Subcutaneous abdominal adipose tissue (tissue), 5 donors: ENCODE measurements at regions not wholly inside any gene's neighbourhood (a gene's known extent, or its start where the extent isn't known, plus 50 kb on each side); places are given as distances from the start of the nearest gene placed in this dataset.

Experiments
- H3K27ac ChIP-seq: one replicate; pipeline ENCODE4 v1.7.0; 2013; ENCODE audit warnings: low read depth, mild to moderate bottlenecking, inconsistent platforms, low read length, moderate library complexity
- H3K27me3 ChIP-seq, 5 donors: one replicate each; pipeline ENCODE4 v1.7.0; 2013; ENCODE audit warnings: low read length in 5 of 5, inconsistent platforms in 1 of 5; ENCODE audit not compliant: control insufficient read depth in 5 of 5, insufficient read depth in 4 of 5
- H3K36me3 ChIP-seq, 5 donors: one replicate each; pipeline ENCODE4 v1.7.0; 2013; ENCODE audit warnings: low read length in 5 of 5; ENCODE audit not compliant: control insufficient read depth in 5 of 5, insufficient read depth in 5 of 5
- H3K4me1 ChIP-seq, 5 donors: one replicate each; pipeline ENCODE4 v1.7.0; 2013; ENCODE audit warnings: low read length in 5 of 5, mild to moderate bottlenecking in 3 of 5, moderate library complexity in 1 of 5; ENCODE audit not compliant: control insufficient read depth in 5 of 5, insufficient read depth in 5 of 5
- H3K4me3 ChIP-seq, 5 donors: one replicate each; pipeline ENCODE4 v1.7.0; 2013; ENCODE audit warnings: low read length in 5 of 5, low read depth in 1 of 5
- H3K9ac ChIP-seq, 5 donors: one replicate each; pipeline ENCODE4 v1.7.0; 2013; ENCODE audit warnings: low read length in 5 of 5, mild to moderate bottlenecking in 4 of 5, moderate library complexity in 3 of 5
- H3K9me3 ChIP-seq, 5 donors: one replicate each; pipeline ENCODE4 v1.7.0; 2013; ENCODE audit warnings: low read length in 5 of 5; ENCODE audit not compliant: control insufficient read depth in 5 of 5
- donor health status: healthy.
- donor health status: healthy.
- donor health status: healthy.
- donor health status: healthy.
- donor health status: healthy.

GRCh38 chr21:41604583-41605041 lies 96.7 kb upstream of the TMPRSS2 start:
- H3K27me3 ChIP-seq = peaks cover 0 to 20% (median 16%) of the 10 kb centered on the region in 5 donors
- H3K27ac ChIP-seq = no peak overlapping the region
- no peaks in the 10 kb centered on the region for H3K36me3 ChIP-seq
- H3K9me3 ChIP-seq = no peaks in the 10 kb centered on the region
- H3K4me1 ChIP-seq = no peaks in the 10 kb centered on the region
- H3K9ac ChIP-seq = no peak overlapping the region
- no peak overlapping the region for H3K4me3 ChIP-seq

GRCh38 chr21:41603476-41603875 lies 95.5 kb upstream of the TMPRSS2 start:
- Histone ChIP-seq H3K27ac (no peak overlapping the region), H3K4me3 (no peak overlapping the region), H3K4me1 (no peaks in the 10 kb centered on the region), H3K27me3 (peaks cover 0 to 22% (median 19%) of the 10 kb centered on the region in 5 donors), H3K9ac (no peak overlapping the region), H3K36me3 (no peaks in the 10 kb centered on the region), H3K9me3 (no peaks in the 10 kb centered on the region)

- H3K27me3 ChIP-seq = peaks cover 0 to 26% (median 19%) of the 10 kb centered on the region in 5 donors
- H3K9ac ChIP-seq = no peak overlapping the region
- no peak overlapping the region for H3K27ac ChIP-seq
- H3K4me1 ChIP-seq = no peaks in the 10 kb centered on the region
- H3K9me3 ChIP-seq = no peaks in the 10 kb centered on the region
- H3K4me3 ChIP-seq = no peak overlapping the region
- H3K36me3 ChIP-seq = no peaks in the 10 kb centered on the region
These were observed 94.6 kb upstream of the TMPRSS2 start for GRCh38 chr21:41602531-41602930.

GRCh38 chr21:41601573-41602368 lies 93.8 kb upstream of the TMPRSS2 start:
- Histone ChIP-seq H3K27ac (no peak overlapping the region), H3K9me3 (no peaks in the 10 kb centered on the region), H3K9ac (no peak overlapping the region), H3K27me3 (peaks cover 0 to 24% (median 19%) of the 10 kb centered on the region in 5 donors), H3K36me3 (no peaks in the 10 kb centered on the region), H3K4me3 (no peak overlapping the region), H3K4me1 (no peaks in the 10 kb centered on the region)

- Histone ChIP-seq H3K9me3 (no peaks in the 10 kb centered on the region), H3K4me1 (no peaks in the 10 kb centered on the region), H3K27me3 (peaks cover 0 to 29% (median 19%) of the 10 kb centered on the region in 5 donors), H3K36me3 (no peaks in the 10 kb centered on the region), H3K9ac (no peak overlapping the region), H3K4me3 (no peak overlapping the region), H3K27ac (no peak overlapping the region)
These were observed 93.1 kb upstream of the TMPRSS2 start for GRCh38 chr21:41600961-41601572.

GRCh38 chr21:41600556-41600955 lies 92.6 kb upstream of the TMPRSS2 start:
- H3K9me3 ChIP-seq = no peaks in the 10 kb centered on the region
- H3K27me3 ChIP-seq = peaks cover 0 to 26% (median 16%) of the 10 kb centered on the region in 5 donors
- no peaks in the 10 kb centered on the region for H3K4me1 ChIP-seq
- no peaks in the 10 kb centered on the region for H3K36me3 ChIP-seq
- H3K4me3 ChIP-seq = no peak overlapping the region
- H3K9ac ChIP-seq = no peak overlapping the region
- H3K27ac ChIP-seq = no peak overlapping the region

DNA sequence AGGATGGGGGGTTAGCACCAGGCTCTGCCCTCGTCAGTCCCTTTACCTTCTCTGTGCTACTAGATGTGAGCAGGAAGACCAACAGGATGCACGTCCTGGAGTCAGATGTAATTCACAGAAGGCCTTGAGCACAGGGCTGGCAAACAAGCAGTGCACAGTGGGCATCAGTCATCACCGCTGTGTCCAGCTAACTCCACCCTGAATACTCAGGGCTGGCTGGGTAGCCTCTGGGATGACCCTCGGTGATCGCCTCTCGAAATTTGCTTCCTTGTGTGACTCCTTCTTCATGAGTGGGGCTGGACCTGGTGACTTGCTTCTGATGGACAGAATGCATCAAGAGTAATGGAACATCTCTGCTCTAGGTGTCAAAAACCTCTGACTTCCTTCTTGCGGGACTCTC lies 92.2 kb upstream of the TMPRSS2 start:
- H3K4me3 ChIP-seq = no peak overlapping the region
- peaks cover 0 to 21% (median 12%) of the 10 kb centered on the region in 5 donors for H3K27me3 ChIP-seq
- no peaks in the 10 kb centered on the region for H3K9me3 ChIP-seq
- no peak overlapping the region for H3K9ac ChIP-seq
- no peaks in the 10 kb centered on the region for H3K36me3 ChIP-seq
- H3K4me1 ChIP-seq = no peaks in the 10 kb centered on the region
- no peak overlapping the region for H3K27ac ChIP-seq

GRCh38 chr21:41598561-41599431 lies 90.8 kb upstream of the TMPRSS2 start:
- Histone ChIP-seq H3K36me3 (no peaks in the 10 kb centered on the region), H3K4me1 (no peaks in the 10 kb centered on the region), H3K9ac (no peak overlapping the region), H3K4me3 (no peak overlapping the region), H3K9me3 (no peaks in the 10 kb centered on the region), H3K27ac (no peak overlapping the region), H3K27me3 (peaks cover 0 to 18% (median 15%) of the 10 kb centered on the region in 5 donors)

- H3K9ac ChIP-seq = no peak overlapping the region
- H3K4me1 ChIP-seq = no peaks in the 10 kb centered on the region
- H3K27ac ChIP-seq = no peak overlapping the region
- H3K9me3 ChIP-seq = no peaks in the 10 kb centered on the region
- peaks cover 0 to 19% (median 10%) of the 10 kb centered on the region in 5 donors for H3K27me3 ChIP-seq
- no peaks in the 10 kb centered on the region for H3K36me3 ChIP-seq
- H3K4me3 ChIP-seq = no peak overlapping the region
These were observed 89.9 kb upstream of the TMPRSS2 start for GRCh38 chr21:41597811-41598231.
